GM12892 (cell line): ENCODE measurements at regions not wholly inside any gene's neighbourhood (a gene's known extent, or its start where the extent isn't known, plus 50 kb on each side); places are given as distances from the start of the nearest gene placed in this dataset.

Source experiments
- POLR2A ChIP-seq: IDR thresholded peaks from 2 replicates; pipeline ENCODE4 v1.6.1; 2011; ENCODE audit warnings: low read depth, low read length, control low read depth
- POLR2AphosphoS5 ChIP-seq: IDR thresholded peaks from 2 replicates; pipeline ENCODE4 v1.6.1; 2011; ENCODE audit warnings: low read depth, low read length, control low read depth
- TAF1 ChIP-seq: IDR thresholded peaks from 2 replicates; pipeline ENCODE4 v1.6.1; 2011; ENCODE audit warnings: low read depth, mild to moderate bottlenecking, control low read depth, low read length, borderline replicate concordance

DNA sequence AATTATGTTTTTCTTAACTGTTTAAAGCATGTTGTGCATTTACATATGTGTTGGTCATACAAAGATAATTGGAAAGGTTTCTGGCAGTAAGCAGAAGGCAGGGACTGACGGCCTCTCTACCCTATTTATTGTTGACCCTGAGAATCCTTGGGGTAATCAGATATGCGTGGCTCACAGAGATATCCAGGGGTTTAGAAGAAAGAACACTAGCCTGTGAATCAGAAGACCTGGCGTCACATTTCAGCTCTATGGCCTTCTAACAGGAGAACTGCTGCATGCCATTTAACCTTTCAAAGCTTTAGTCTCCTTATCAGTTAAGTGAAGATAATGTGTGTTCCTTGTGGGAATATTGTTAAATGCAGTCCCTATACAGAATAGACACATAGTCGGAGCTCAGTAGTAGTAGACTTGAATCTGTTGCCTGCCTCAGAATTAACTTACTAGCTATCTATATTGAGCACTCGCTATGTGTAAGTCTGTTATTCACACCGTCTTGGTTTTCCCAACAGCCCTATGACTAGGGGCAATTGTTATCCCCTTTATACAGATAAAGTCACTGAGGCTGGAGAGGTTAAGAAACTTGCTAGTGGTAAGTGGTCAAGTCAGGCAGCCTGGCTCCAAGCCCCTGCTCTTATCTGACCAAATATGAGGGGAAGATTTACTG, 129.6 kb upstream of the ANKRD1 start:
- no peak for TF ChIP-seq POLR2A
- no peak for TF ChIP-seq POLR2AphosphoS5
- TF ChIP-seq TAF1, result no peak
